Stimulated activated CD4-positive, alpha-beta T cell treated with anti-CD3 and anti-CD28 coated beads, Interleukin-12 subunit alpha, Interleukin-12 subunit beta, amount 100 ng/mL, for 4 hours (primary cell): ENCODE measurements at regions not wholly inside any gene's neighbourhood (a gene's known extent, or its start where the extent isn't known, plus 50 kb on each side); places are given as distances from the start of the nearest gene placed in this dataset.

Source experiments
- DNase-seq: peaks from one replicate; pipeline ENCODE4 v3.0.0-alpha.2; 2020

GRCh38 chr6:141026504-141026903 is 1106.2 kb upstream of the GJE1 start:
- DNase-seq: no peak

GRCh38 chr6:141024526-141024925 is 1108.2 kb upstream of the GJE1 start:
- no peak for DNase-seq

GRCh38 chr6:141017941-141018340 is 1114.8 kb upstream of the GJE1 start:
- DNase-seq: no peak

GRCh38 chr6:141000917-141001316 is 1131.8 kb upstream of the GJE1 start:
- no peak for DNase-seq

GRCh38 chr6:140993515-140993914 is 1139.2 kb upstream of the GJE1 start:
- DNase-seq: no peak

GRCh38 chr6:140992678-140993077 is 1140.0 kb upstream of the GJE1 start:
- DNase-seq: no peak

- no peak for DNase-seq
Measured at GRCh38 chr6:140988780-140989179, 1143.9 kb upstream of the GJE1 start.

- DNase-seq: no peak
Measured at GRCh38 chr6:140987364-140988155, 1145.2 kb upstream of the GJE1 start.

GRCh38 chr6:140985679-140986275 is 1146.9 kb upstream of the GJE1 start:
- no peak for DNase-seq

GRCh38 chr6:140980265-140980887 is 1152.3 kb upstream of the GJE1 start:
- DNase-seq: no peak

GRCh38 chr6:140979642-140980091 is 1153.1 kb upstream of the GJE1 start:
- no peak for DNase-seq

GRCh38 chr6:140977403-140977802 is 1155.3 kb upstream of the GJE1 start:
- DNase-seq: no peak

GRCh38 chr6:140976806-140977205 is 1155.9 kb upstream of the GJE1 start:
- no peak for DNase-seq

GRCh38 chr6:140970485-140970884 is 1162.2 kb upstream of the GJE1 start:
- no peak for DNase-seq

- no peak for DNase-seq
Measured at GRCh38 chr6:140968062-140968461, 1164.7 kb upstream of the GJE1 start.

- DNase-seq: no peak
Measured at GRCh38 chr6:140966676-140967075, 1166.0 kb upstream of the GJE1 start.

GRCh38 chr6:140960566-140960965 is 1172.2 kb upstream of the GJE1 start:
- no peak for DNase-seq

GRCh38 chr6:140957386-140957785 is 1175.3 kb upstream of the GJE1 start:
- no peak for DNase-seq

- DNase-seq: no peak
Measured at GRCh38 chr6:140956571-140957369, 1176.0 kb upstream of the GJE1 start.

GRCh38 chr6:140940251-140940925 is 1192.3 kb upstream of the GJE1 start:
- no peak for DNase-seq

GRCh38 chr6:140932909-140933308 is 1199.8 kb upstream of the GJE1 start:
- DNase-seq: no peak

- no peak for DNase-seq
Measured at GRCh38 chr6:140931581-140931980, 1201.1 kb upstream of the GJE1 start.

GRCh38 chr6:140929121-140929520 is 1203.6 kb upstream of the GJE1 start:
- no peak for DNase-seq
